ENCODE measurements at regions not wholly inside any gene's neighbourhood (a gene's known extent, or its start where the extent isn't known, plus 50 kb on each side); places are given as distances from the start of the nearest gene placed in this dataset.
"Not testable (repeated sequence)": the region's sequence is repeated elsewhere in the genome, so short reads cannot be mapped to it uniquely, and the experiment has no call there.

DNA sequence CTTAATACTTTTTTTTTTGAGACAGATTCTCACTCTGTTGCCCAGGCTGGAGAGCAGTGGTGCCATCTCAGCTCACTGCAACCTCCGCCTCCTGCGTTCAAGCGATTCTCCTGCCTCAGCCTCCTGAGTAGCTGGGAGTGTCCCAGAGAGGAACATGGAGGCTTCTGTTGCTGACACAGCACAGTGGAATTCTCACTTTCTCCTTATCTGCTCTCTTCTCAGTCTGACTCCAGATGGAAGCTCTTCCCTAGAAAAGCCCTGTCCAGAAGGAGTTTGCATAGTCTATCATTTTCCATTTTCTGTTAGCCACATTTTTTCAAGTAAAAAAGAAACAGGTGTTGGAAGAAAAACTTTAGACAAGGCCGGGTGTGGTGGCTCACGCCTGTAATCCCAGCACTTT lies 98.5 kb upstream of the KIF26B start:
- TF ChIP-seq, protein P1, sequence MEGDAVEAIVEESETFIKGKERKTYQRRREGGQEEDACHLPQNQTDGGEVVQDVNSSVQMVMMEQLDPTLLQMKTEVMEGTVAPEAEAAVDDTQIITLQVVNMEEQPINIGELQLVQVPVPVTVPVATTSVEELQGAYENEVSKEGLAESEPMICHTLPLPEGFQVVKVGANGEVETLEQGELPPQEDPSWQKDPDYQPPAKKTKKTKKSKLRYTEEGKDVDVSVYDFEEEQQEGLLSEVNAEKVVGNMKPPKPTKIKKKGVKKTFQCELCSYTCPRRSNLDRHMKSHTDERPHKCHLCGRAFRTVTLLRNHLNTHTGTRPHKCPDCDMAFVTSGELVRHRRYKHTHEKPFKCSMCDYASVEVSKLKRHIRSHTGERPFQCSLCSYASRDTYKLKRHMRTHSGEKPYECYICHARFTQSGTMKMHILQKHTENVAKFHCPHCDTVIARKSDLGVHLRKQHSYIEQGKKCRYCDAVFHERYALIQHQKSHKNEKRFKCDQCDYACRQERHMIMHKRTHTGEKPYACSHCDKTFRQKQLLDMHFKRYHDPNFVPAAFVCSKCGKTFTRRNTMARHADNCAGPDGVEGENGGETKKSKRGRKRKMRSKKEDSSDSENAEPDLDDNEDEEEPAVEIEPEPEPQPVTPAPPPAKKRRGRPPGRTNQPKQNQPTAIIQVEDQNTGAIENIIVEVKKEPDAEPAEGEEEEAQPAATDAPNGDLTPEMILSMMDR (IDR thresholded peaks at IDR 0.05), result not testable (repeated sequence)
- TF ChIP-seq EZH2, EZH2phosphoT487 (IDR thresholded peaks at IDR 0.05): not testable (repeated sequence)
